Umbilical cord (tissue), 1 donor: ENCODE measurements at regions not wholly inside any gene's neighbourhood (a gene's known extent, or its start where the extent isn't known, plus 50 kb on each side); places are given as distances from the start of the nearest gene placed in this dataset.
"Not testable (repeated sequence)": the region's sequence is repeated elsewhere in the genome, so short reads cannot be mapped to it uniquely, and the experiment has no call there.

Experiments
- DNase-seq: peaks from one replicate; pipeline ENCODE4 v3.0.0-alpha.2; 2015; ENCODE audit warnings: low spot score

GRCh38 chr17:70370816-70371215 lies 201.5 kb downstream of the KCNJ2 start:
- no peak for DNase-seq

- DNase-seq: no peak
Observed at GRCh38 chr17:70373369-70373768, 204.0 kb downstream of the KCNJ2 start.

GRCh38 chr17:70374496-70374895 lies 205.2 kb downstream of the KCNJ2 start:
- DNase-seq: no peak

- no peak for DNase-seq
Observed at GRCh38 chr17:70375406-70375805, 206.1 kb downstream of the KCNJ2 start.

GRCh38 chr17:70375813-70376770 lies 206.8 kb downstream of the KCNJ2 start:
- no peak for DNase-seq

GRCh38 chr17:70377654-70378053 lies 208.3 kb downstream of the KCNJ2 start:
- DNase-seq: no peak

GRCh38 chr17:70378076-70378475 lies 208.7 kb downstream of the KCNJ2 start:
- no peak for DNase-seq

GRCh38 chr17:70379945-70380344 lies 210.6 kb downstream of the KCNJ2 start:
- DNase-seq: no peak

GRCh38 chr17:70381916-70382315 lies 212.6 kb downstream of the KCNJ2 start:
- not testable (repeated sequence) for DNase-seq

GRCh38 chr17:70388326-70388725 lies 219.0 kb downstream of the KCNJ2 start:
- DNase-seq: no peak

GRCh38 chr17:70389232-70389757 lies 220.0 kb downstream of the KCNJ2 start:
- DNase-seq: not testable (repeated sequence)

- DNase-seq: no peak
Observed at GRCh38 chr17:70390049-70390448, 220.7 kb downstream of the KCNJ2 start.

- no peak for DNase-seq
Observed at GRCh38 chr17:70394473-70395232, 225.3 kb downstream of the KCNJ2 start.

GRCh38 chr17:70405492-70406220 lies 236.3 kb downstream of the KCNJ2 start:
- DNase-seq: peak; percentile 73

- DNase-seq: no peak
Observed at GRCh38 chr17:70407506-70407905, 238.2 kb downstream of the KCNJ2 start.

- DNase-seq: no peak
Observed at GRCh38 chr17:70408768-70409167, 239.4 kb downstream of the KCNJ2 start.

GRCh38 chr17:70414300-70414699 lies 245.0 kb downstream of the KCNJ2 start:
- DNase-seq: no peak

- no peak for DNase-seq
Observed at GRCh38 chr17:70420861-70421445, 251.6 kb downstream of the KCNJ2 start.

- DNase-seq: no peak
Observed at GRCh38 chr17:70422862-70423261, 253.5 kb downstream of the KCNJ2 start.

GRCh38 chr17:70423562-70423961 lies 254.2 kb downstream of the KCNJ2 start:
- DNase-seq: no peak

GRCh38 chr17:70426752-70427151 lies 257.4 kb downstream of the KCNJ2 start:
- DNase-seq: no peak
